C4-2B (cell line): ENCODE measurements at regions not wholly inside any gene's neighbourhood (a gene's known extent, or its start where the extent isn't known, plus 50 kb on each side); places are given as distances from the start of the nearest gene placed in this dataset.

Experiments used
- CTCF ChIP-seq: fragments of 450-650 bp; conservative IDR thresholded peaks from 2 replicates; pipeline ENCODE4 v1.5.1; 2017; ENCODE audit warnings: mild to moderate bottlenecking
- ZFX ChIP-seq: fragments of 450-650 bp; IDR thresholded peaks from 2 replicates; pipeline ENCODE4 v1.6.1; 2017

- TF ChIP-seq CTCF (no peak), ZFX (no peak)
These were observed 124.0 kb upstream of the COX7C start for GRCh38 chr5:86493777-86494176.
